H9 (cell line): ENCODE measurements at regions not wholly inside any gene's neighbourhood (a gene's known extent, or its start where the extent isn't known, plus 50 kb on each side); places are given as distances from the start of the nearest gene placed in this dataset.

Experiments used
- DNase-seq: peaks from one replicate; pipeline ENCODE4 v3.0.0-alpha.2; 2017
- H2AFZ ChIP-seq: one replicate; pipeline ENCODE4 v1.6.1; 2013; ENCODE audit warnings: mild to moderate bottlenecking, low read length, control low read depth, moderate library complexity
- H2AK5ac ChIP-seq: 2 replicates; pipeline ENCODE4 v1.6.1; 2013; ENCODE audit warnings: low read length, control low read depth, mixed read lengths; ENCODE audit not compliant: insufficient read length
- H2BK120ac ChIP-seq: one replicate; pipeline ENCODE4 v1.6.1; 2013; ENCODE audit warnings: low read depth, mild to moderate bottlenecking, low read length, control low read depth, inconsistent platforms; ENCODE audit not compliant: poor library complexity, severe bottlenecking
- H2BK12ac ChIP-seq: 2 replicates; pipeline ENCODE4 v1.6.1; 2013; ENCODE audit warnings: low read length, control low read depth, mixed read lengths, low read depth; ENCODE audit not compliant: insufficient read length
- H2BK15ac ChIP-seq: 2 replicates; pipeline ENCODE4 v1.6.1; 2013; ENCODE audit warnings: low read depth, low read length, control low read depth
- H2BK20ac ChIP-seq: one replicate; pipeline ENCODE4 v1.6.1; 2013; ENCODE audit warnings: low read depth, mild to moderate bottlenecking, low read length, control low read depth, inconsistent platforms; ENCODE audit not compliant: poor library complexity, severe bottlenecking
- H2BK5ac ChIP-seq: 2 replicates; pipeline ENCODE4 v1.6.1; 2013; ENCODE audit warnings: low read length, control low read depth, mixed read lengths; ENCODE audit not compliant: insufficient read length
- H3K14ac ChIP-seq: 2 replicates; pipeline ENCODE4 v1.6.1; 2013; ENCODE audit warnings: low read length, control low read depth; ENCODE audit not compliant: insufficient read depth
- H3K18ac ChIP-seq: 2 replicates; pipeline ENCODE4 v1.6.1; 2013; ENCODE audit warnings: low read depth, mild to moderate bottlenecking, mixed read lengths, low read length, control low read depth; ENCODE audit not compliant: insufficient read length
- H3K23ac ChIP-seq: 2 replicates; pipeline ENCODE4 v1.6.1; 2013; ENCODE audit warnings: low read length, control low read depth, mixed read lengths, low read depth; ENCODE audit not compliant: insufficient read length
- H3K23me2 ChIP-seq: 2 replicates; pipeline ENCODE4 v1.6.1; 2013; ENCODE audit warnings: low read depth, mild to moderate bottlenecking, mixed read lengths, low read length, control low read depth; ENCODE audit not compliant: insufficient read length, poor library complexity, severe bottlenecking
- H3K27ac ChIP-seq: 2 replicates; pipeline ENCODE4 v1.5.1; 2013; ENCODE audit warnings: low read length, control low read depth, mixed read lengths, low read depth; ENCODE audit not compliant: insufficient read length
- H3K27me3 ChIP-seq: 2 replicates; pipeline ENCODE4 v1.6.1; 2013; ENCODE audit warnings: low read length, control low read depth, inconsistent platforms; ENCODE audit not compliant: insufficient read depth
- H3K4ac ChIP-seq: 2 replicates; pipeline ENCODE4 v1.6.1; 2013; ENCODE audit warnings: low read depth, mild to moderate bottlenecking, control low read depth, inconsistent platforms, low read length, moderate library complexity
- H3K4me1 ChIP-seq: 2 replicates; pipeline ENCODE4 v1.6.1; 2013; ENCODE audit warnings: low read length, control low read depth, inconsistent platforms; ENCODE audit not compliant: insufficient read depth
- H3K4me2 ChIP-seq: 2 replicates; pipeline ENCODE4 v1.6.1; 2013; ENCODE audit warnings: low read length, control low read depth, mixed read lengths; ENCODE audit not compliant: insufficient read length, insufficient read depth
- H3K56ac ChIP-seq: 2 replicates; pipeline ENCODE4 v1.6.1; 2013; ENCODE audit warnings: low read depth, mild to moderate bottlenecking, mixed read lengths, low read length, control low read depth; ENCODE audit not compliant: insufficient read length
- H3K79me1 ChIP-seq: 2 replicates; pipeline ENCODE4 v1.6.1; 2013; ENCODE audit warnings: low read depth, mild to moderate bottlenecking, moderate library complexity, low read length, control low read depth, inconsistent platforms; ENCODE audit not compliant: insufficient read depth, poor library complexity, severe bottlenecking
- H3K79me2 ChIP-seq: 2 replicates; pipeline ENCODE4 v1.6.1; 2013; ENCODE audit warnings: low read length, control low read depth, inconsistent platforms; ENCODE audit not compliant: insufficient read depth
- H3K9ac ChIP-seq: 2 replicates; pipeline ENCODE4 v1.6.1; 2013; ENCODE audit warnings: low read length, control low read depth, mixed read lengths; ENCODE audit not compliant: insufficient read length; ENCODE audit errors: extremely low read depth
- H3K9me3 ChIP-seq: one replicate; pipeline ENCODE4 v1.6.1; 2013; ENCODE audit warnings: low read depth, low read length, inconsistent platforms; ENCODE audit not compliant: control insufficient read depth
- H3T11ph ChIP-seq: one replicate; pipeline ENCODE4 v1.6.1; 2013; ENCODE audit warnings: mild to moderate bottlenecking, low read length, control low read depth, inconsistent platforms
- H4K20me1 ChIP-seq: one replicate; pipeline ENCODE4 v1.6.1; 2013; ENCODE audit not compliant: control insufficient read depth, insufficient read length, insufficient read depth
- H4K5ac ChIP-seq: 2 replicates; pipeline ENCODE4 v1.6.1; 2013; ENCODE audit warnings: low read depth, mild to moderate bottlenecking, mixed read lengths, low read length, control low read depth; ENCODE audit not compliant: insufficient read length
- H4K8ac ChIP-seq: replicated peaks from 2 replicates; pipeline ENCODE4 v1.6.1; 2013; ENCODE audit warnings: low read length, control low read depth, mixed read lengths, low read depth; ENCODE audit not compliant: insufficient read length
- H4K91ac ChIP-seq: 2 replicates; pipeline ENCODE4 v1.6.1; 2013; ENCODE audit warnings: low read depth, mild to moderate bottlenecking, moderate library complexity, mixed read lengths, low read length, control low read depth; ENCODE audit not compliant: insufficient read length
- H3K27ac Mint-ChIP-seq, 3 experiments: 2 replicates in 2 of 3; 3 replicates in 1 of 3; pipeline ENCODE4 v1.8.0; 2020 to 2021; ENCODE audit warnings: mixed read lengths in 3 of 3, mild to moderate bottlenecking in 1 of 3, moderate library complexity in 1 of 3
- H3K27me3 Mint-ChIP-seq: 2 replicates; pipeline ENCODE4 v1.8.0; 2021; ENCODE audit warnings: low read depth, mild to moderate bottlenecking, moderate library complexity, mixed read lengths
- H3K36me3 Mint-ChIP-seq, 3 experiments: 2 replicates in 2 of 3; 3 replicates in 1 of 3; pipeline ENCODE4 v1.8.0; 2020 to 2021; ENCODE audit warnings: low read depth in 3 of 3, mixed read lengths in 3 of 3; ENCODE audit not compliant: insufficient read depth in 1 of 3
- H3K4me1 Mint-ChIP-seq, 2 experiments: 2 replicates each; pipeline ENCODE4 v1.8.0; 2020; ENCODE audit warnings: mixed read lengths in 2 of 2
- H3K4me3 Mint-ChIP-seq, 2 experiments: 2 replicates in 1 of 2; 3 replicates in 1 of 2; pipeline ENCODE4 v1.8.0; 2020 to 2021; ENCODE audit warnings: mild to moderate bottlenecking in 2 of 2, mixed read lengths in 2 of 2, moderate library complexity in 1 of 2
- H3K9me3 Mint-ChIP-seq, 2 experiments: 2 replicates in 1 of 2; 3 replicates in 1 of 2; pipeline ENCODE4 v1.8.0; 2020; ENCODE audit warnings: mild to moderate bottlenecking in 2 of 2, mixed read lengths in 2 of 2, moderate library complexity in 1 of 2
- WGBS: extraction: QIAGEN DNeasy Blood & Tissue Kit; methylation state at CpG from one replicate; pipeline ENCODE4 v1.1.7; 2013; ENCODE audit warnings: missing lambda C conversion rate, low lambda C conversion rate, mixed read lengths; ENCODE audit not compliant: insufficient read length; ENCODE audit errors: extremely low coverage; 5-methylcytosine and 5-hydroxymethylcytosine counted together
- TF ChIP-seq, protein P1 (sequence below): fragments of 200-600 bp; sonication (generic); conservative IDR thresholded peaks from 3 replicates; pipeline ENCODE4 v1.8.0; 2021; ENCODE audit warnings: antibody characterized with exemption, mild to moderate bottlenecking

DNA sequence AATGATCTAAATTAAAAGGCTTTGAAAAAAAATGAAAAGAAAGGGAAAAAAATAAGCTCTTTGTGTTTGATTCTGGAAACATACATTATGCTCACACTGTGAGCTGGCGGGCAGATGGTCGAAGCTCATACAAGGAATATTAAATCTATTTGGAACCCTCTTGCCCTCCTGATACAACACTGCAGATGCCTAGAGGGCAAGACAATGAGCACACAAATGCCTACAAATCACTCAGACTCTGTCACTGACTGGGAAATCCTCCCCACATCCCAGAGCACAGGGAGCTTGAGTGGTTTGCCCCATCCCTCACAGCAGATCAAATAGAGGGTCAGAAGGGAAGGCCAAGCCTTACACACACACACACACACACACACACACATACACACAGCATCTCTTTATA is 320.4 kb downstream of the HNRNPD start:
- Histone ChIP-seq H4K5ac (no peak overlapping the region), H2AFZ (no peak overlapping the region), H3K18ac (no peak overlapping the region), H4K91ac (no peak overlapping the region), H4K20me1 (no peaks in the 10 kb centered on the region), H3K23me2 (no peaks in the 10 kb centered on the region), H2BK15ac (no peak overlapping the region), H3K27me3 (no peaks in the 10 kb centered on the region), H2BK20ac (no peak overlapping the region), H3K56ac (no peak overlapping the region), H3K9ac (no peak overlapping the region), H3K23ac (no peak overlapping the region), H3K4me1 (no peaks in the 10 kb centered on the region), H3K14ac (no peak overlapping the region), H3T11ph (no peak overlapping the region), H4K8ac (no peak overlapping the region), H3K4ac (no peak overlapping the region), H3K79me1 (no peaks in the 10 kb centered on the region), H3K27ac (no peak overlapping the region), H2AK5ac (no peak overlapping the region), H2BK12ac (no peak overlapping the region), H3K9me3 (no peaks in the 10 kb centered on the region), H2BK5ac (no peak overlapping the region), H2BK120ac (no peak overlapping the region), H3K79me2 (no peaks in the 10 kb centered on the region), H3K4me2 (no peak overlapping the region)
- H3K9me3 Mint-ChIP-seq: no peaks in the 10 kb centered on the region; a peak in 2 of 5 replicates
- no peaks in the 10 kb centered on the region; a peak in 1 of 7 replicates for H3K36me3 Mint-ChIP-seq
- H3K27ac Mint-ChIP-seq: no peak overlapping the region
- H3K4me3 Mint-ChIP-seq: no peak overlapping the region
- peaks cover 5% of the 10 kb centered on the region for H3K27me3 Mint-ChIP-seq
- TF ChIP-seq, protein P1, sequence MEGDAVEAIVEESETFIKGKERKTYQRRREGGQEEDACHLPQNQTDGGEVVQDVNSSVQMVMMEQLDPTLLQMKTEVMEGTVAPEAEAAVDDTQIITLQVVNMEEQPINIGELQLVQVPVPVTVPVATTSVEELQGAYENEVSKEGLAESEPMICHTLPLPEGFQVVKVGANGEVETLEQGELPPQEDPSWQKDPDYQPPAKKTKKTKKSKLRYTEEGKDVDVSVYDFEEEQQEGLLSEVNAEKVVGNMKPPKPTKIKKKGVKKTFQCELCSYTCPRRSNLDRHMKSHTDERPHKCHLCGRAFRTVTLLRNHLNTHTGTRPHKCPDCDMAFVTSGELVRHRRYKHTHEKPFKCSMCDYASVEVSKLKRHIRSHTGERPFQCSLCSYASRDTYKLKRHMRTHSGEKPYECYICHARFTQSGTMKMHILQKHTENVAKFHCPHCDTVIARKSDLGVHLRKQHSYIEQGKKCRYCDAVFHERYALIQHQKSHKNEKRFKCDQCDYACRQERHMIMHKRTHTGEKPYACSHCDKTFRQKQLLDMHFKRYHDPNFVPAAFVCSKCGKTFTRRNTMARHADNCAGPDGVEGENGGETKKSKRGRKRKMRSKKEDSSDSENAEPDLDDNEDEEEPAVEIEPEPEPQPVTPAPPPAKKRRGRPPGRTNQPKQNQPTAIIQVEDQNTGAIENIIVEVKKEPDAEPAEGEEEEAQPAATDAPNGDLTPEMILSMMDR: no peak
- DNase-seq: no peak
- peaks cover 4 to 7% of the 10 kb centered on the region in 2 experiments; a peak in 2 of 4 replicates for H3K4me1 Mint-ChIP-seq
- no CpG with 5 or more reads among the region's 2 CpGs for WGBS
